LNCaP clone FGC (cell line): ENCODE measurements at regions not wholly inside any gene's neighbourhood (a gene's known extent, or its start where the extent isn't known, plus 50 kb on each side); places are given as distances from the start of the nearest gene placed in this dataset.

Source experiments
- DNase-seq: peaks from one replicate; pipeline ENCODE4 v3.0.0-alpha.2; 2011; ENCODE audit warnings: low read depth
- H3K4me3 ChIP-seq: 2 replicates; pipeline ENCODE4 v1.5.1; 2011; ENCODE audit warnings: mild to moderate bottlenecking, low read depth, low read length, control low read depth
- CTCF ChIP-seq: IDR thresholded peaks from 2 replicates; pipeline ENCODE4 v1.5.1; 2012; ENCODE audit warnings: mild to moderate bottlenecking; ENCODE audit not compliant: control insufficient read depth, insufficient read depth; ENCODE audit errors: extremely low read depth

GRCh38 chr9:711761-712553 is 129.5 kb upstream of the DMRT1 start:
- no peak for DNase-seq
- no peak for TF ChIP-seq CTCF
- no peak overlapping the region for H3K4me3 ChIP-seq

GRCh38 chr9:712643-713042 is 128.9 kb upstream of the DMRT1 start:
- no peak for TF ChIP-seq CTCF
- H3K4me3 ChIP-seq = no peak overlapping the region
- no peak for DNase-seq

GRCh38 chr9:713091-713490 is 128.4 kb upstream of the DMRT1 start:
- no peak overlapping the region for H3K4me3 ChIP-seq
- no peak for TF ChIP-seq CTCF

GRCh38 chr9:714675-715074 is 126.8 kb upstream of the DMRT1 start:
- no peak for TF ChIP-seq CTCF
- H3K4me3 ChIP-seq = no peak overlapping the region
- DNase-seq = no peak

More at GRCh38 chr9:713091-713490, 128.4 kb upstream of the DMRT1 start:
- no peak for DNase-seq

- no peak for TF ChIP-seq CTCF
- DNase-seq = no peak
- no peak overlapping the region for H3K4me3 ChIP-seq
Observed at GRCh38 chr9:715300-715699, 126.2 kb upstream of the DMRT1 start.

- DNase-seq = no peak
- H3K4me3 ChIP-seq = no peak overlapping the region
- TF ChIP-seq CTCF = no peak
Observed at GRCh38 chr9:715743-716400, 125.6 kb upstream of the DMRT1 start.

GRCh38 chr9:717722-718121 is 123.8 kb upstream of the DMRT1 start:
- TF ChIP-seq CTCF = no peak
- no peak overlapping the region for H3K4me3 ChIP-seq
- DNase-seq = no peak
